Pons (tissue), 1 donor: ENCODE measurements at regions not wholly inside any gene's neighbourhood (a gene's known extent, or its start where the extent isn't known, plus 50 kb on each side); places are given as distances from the start of the nearest gene placed in this dataset.
"Not testable (repeated sequence)": the region's sequence is repeated elsewhere in the genome, so short reads cannot be mapped to it uniquely, and the experiment has no call there.

ENCODE experiments used
- DNase-seq: peaks from one replicate; pipeline ENCODE4 v3.0.0-alpha.2; 2016; ENCODE audit warnings: low spot score

DNA sequence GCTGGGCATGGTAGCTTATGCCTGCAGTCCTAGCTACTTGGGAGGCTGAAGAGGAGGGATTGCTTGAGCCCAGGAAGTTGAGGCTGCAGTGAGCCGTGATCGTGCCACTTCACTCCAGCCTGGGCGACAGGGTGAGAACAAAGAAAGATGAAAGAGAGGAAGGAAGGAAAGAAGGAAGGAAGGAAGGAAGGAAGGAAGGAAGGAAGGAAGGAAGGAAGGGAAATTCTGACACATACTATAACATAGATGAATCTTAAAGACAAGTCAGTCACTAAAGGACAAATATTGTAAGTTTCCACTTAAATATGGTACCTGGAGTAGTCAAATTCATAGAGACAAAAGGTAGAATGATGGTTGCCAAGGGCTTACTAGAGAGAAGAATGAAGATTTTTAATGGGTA, 108.0 kb upstream of the CACHD1 start:
- no peak for DNase-seq

- DNase-seq: no peak
Observed at GRCh38 chr1:64363111-64363510, 106.8 kb upstream of the CACHD1 start.

GRCh38 chr1:64363616-64364015, 106.3 kb upstream of the CACHD1 start:
- DNase-seq: peak; percentile 77

DNA sequence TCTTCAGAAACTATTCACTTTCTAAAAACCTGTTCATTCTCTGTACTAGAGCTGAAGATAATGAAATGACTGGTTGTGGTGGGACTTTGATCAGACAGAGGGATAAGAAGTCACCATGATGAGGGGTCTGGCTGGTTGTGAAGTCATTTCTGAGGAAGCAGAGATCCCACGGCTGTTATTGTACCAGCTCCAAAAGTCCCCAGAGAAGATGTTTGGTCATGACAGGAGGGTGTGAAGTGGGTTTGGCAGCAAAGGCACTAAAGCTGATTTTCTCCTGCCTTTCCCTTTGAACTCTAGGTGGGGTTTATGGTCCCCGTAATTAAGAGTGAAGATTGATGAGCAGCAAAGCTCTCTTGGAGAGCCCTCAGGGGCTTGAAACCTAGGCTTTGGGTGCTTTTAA, 103.1 kb upstream of the CACHD1 start:
- DNase-seq: no peak

GRCh38 chr1:64368344-64368743, 101.6 kb upstream of the CACHD1 start:
- no peak for DNase-seq

DNA sequence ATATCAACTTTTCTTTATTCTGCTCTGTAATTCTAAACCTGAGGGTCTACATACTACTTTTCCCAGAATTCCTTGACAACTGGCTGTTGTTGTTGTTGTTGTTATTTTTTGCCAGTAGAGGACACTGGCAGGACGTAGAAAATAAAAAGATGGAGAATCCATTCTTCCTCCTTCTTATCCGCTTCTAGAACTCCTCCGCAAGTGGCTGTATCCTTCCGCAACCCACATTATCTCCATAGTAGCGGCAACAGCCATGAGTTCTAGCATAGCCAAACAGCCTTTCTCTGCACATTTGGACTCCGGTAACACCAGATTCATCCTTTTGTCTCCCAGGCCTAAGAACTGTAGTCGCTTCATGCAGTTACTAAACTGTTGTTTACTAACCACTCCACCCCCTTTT, 91.1 kb upstream of the CACHD1 start:
- DNase-seq: no peak

DNA sequence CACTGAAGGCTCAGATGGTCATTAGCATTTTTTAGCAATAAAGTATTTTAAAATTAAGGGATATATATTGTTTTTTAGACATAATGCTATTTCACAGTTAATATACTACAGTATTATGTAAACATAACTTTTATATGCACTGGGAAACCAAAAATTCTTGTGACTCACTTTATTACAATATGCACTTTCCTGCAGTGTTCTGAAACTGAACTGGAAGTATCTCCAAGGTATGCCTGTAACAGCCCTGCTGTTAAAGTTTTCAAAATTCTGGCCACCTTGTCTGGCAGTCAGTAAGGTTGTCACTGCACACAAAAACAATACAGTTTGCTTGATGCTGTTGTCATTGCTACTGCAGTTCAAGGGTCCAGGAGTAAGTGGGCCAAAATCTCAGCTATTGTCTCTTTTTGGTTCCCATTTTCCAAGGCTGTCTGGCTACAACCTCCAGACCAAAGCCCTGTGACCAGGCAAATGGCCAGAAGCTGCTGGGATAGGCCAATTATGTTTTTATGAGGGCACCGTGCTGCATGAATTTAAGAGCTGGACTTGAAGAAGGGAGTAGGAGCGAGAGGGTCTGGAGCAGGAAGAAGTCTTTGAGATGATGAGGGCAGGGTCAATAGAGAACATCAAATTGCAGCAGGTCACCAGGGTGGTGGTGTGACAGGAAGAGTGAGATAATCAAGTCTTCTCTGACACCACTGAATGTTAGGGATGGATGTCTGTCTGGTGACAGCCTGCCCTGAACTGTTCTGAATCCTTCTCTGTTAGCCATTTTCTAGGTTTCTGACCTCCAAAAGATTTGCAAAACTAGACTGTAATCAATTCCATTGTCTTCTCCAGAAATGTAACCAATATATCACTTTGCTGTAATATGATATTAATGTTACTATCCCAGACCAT, 82.3 kb upstream of the CACHD1 start:
- DNase-seq: no peak

DNA sequence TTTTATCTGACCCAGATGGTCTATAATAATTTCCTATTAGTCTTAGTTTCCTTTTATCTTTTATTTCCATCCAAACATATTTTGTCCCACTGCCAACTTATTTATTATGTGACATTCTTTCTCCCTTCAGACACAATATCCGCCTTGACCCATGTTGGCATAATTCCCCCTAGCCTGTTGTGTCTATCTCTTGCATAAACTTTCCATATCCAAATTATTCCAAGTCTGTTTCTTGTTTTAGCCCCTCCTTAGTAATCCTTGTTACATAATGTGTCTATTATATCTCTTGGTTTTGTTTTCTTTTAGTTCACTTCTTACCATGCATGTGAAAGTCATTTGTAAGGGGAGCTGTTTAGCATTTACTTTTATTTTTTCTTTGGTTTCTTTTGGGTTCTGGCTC, 81.6 kb upstream of the CACHD1 start:
- DNase-seq: no peak

DNA sequence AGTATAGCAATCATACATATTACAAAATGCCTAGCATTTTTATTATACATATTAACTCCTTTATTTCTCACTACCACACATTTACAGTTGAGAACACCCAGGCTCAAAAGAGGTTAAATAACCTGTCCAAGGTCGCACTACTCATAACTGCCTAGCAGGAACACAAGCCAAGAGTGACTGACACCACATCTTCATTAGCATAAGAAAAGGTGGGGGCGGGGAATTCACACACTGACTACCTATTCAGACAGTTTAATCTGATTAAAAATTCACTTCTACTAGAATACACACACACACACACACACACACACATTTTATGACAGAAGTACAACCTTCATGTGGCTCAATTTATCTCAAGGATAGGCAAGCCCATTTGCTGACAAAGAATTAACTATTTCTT, 77.8 kb upstream of the CACHD1 start:
- no peak for DNase-seq

GRCh38 chr1:64393790-64394189, 76.1 kb upstream of the CACHD1 start:
- DNase-seq: no peak

DNA sequence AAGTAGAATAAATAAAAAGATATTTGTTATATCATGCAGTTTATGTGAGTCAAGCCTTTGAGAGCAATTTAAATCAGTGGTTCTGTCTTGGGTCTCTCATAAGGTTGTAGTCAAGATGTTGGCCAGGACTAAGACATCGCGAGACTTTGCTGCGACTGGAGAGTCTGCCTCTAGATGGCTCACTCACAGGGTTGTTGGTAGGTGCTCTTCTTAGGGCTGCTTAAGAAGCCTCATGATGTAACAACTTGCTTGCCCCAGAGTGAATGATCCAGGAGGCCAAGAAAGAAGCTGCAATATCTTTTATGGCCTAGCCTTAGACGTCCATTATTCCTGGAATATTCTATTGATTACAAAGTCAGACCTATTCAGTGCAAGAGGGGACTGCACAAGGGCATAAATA, 73.1 kb upstream of the CACHD1 start:
- DNase-seq: no peak

DNA sequence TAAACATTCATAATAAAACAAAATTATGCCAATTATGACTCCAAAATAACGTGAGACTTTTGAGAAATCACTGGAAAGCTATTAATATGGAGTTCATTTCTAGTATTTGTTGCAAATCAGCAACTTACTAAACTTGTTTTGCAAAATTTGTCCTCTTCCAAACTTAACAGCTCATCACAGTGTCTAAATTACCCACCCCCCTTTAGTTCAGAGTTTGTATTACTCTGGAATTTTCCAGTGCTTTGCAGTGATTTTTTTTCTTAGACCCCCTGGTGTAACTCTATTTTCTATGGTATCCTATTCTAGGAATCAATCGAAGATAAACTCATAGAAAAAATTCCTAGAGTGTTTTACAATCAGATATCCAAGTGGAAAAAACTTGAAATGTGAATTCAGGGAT, 72.4 kb upstream of the CACHD1 start:
- DNase-seq: no peak

- DNase-seq: no peak
Observed at GRCh38 chr1:64398936-64399335, 71.0 kb upstream of the CACHD1 start.

GRCh38 chr1:64401285-64401684, 68.6 kb upstream of the CACHD1 start:
- no peak for DNase-seq

DNA sequence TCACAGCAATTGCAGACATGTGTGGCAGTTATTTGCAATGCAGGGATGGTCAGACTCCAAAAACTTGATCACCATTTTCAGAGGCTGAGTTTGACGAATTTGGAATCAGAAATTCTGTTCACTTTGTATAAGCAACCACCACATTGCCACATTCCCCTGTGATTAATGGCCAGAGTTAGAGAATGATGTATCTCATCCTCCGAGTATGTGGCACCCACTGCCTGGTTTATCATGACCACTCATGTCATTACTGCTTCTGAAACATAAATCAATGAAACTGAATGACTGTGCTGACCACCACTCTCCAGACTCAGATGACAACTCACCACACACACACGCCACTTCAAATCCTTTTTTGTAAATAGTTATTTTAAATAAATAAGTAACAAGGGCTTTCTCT, 66.6 kb upstream of the CACHD1 start:
- DNase-seq: no peak

- DNase-seq: no peak
Observed at GRCh38 chr1:64404202-64404601, 65.7 kb upstream of the CACHD1 start.

DNA sequence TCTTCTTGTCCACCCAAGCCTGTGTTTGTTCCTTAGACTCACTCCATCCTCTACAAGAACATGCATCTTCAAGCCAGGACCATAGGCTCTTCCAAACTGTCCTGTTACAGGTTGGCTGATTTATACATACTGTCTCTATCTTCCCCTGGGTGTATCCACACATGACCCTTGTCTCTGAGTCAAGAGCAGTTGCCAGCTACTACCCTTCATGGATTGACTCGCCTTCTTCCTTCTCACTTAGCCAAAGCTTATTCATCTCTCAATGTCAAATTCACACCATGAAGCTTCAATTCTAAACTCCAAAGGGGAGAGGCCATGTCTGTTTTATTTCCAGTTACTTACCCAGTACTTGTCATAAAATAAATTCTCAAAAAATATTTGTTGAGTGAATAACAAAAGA, 64.1 kb upstream of the CACHD1 start:
- DNase-seq: no peak

DNA sequence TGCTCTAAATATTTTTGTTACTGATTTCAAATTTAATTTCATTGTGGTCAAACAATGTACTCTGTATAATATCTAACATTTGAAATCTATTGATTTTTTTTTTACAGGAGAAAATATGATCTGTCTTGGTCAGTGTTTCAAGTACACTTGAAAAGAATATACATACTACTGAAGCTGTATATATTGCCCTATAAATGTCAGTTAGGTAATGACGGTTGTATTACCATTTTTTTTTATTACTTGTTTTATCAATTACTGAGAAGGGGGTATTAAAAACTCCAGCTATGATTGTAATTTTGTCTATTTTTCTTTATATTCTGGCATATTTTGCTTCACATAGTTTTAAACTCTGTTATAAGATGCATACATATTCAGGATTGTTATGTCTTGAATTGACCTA, 59.7 kb upstream of the CACHD1 start:
- no peak for DNase-seq

DNA sequence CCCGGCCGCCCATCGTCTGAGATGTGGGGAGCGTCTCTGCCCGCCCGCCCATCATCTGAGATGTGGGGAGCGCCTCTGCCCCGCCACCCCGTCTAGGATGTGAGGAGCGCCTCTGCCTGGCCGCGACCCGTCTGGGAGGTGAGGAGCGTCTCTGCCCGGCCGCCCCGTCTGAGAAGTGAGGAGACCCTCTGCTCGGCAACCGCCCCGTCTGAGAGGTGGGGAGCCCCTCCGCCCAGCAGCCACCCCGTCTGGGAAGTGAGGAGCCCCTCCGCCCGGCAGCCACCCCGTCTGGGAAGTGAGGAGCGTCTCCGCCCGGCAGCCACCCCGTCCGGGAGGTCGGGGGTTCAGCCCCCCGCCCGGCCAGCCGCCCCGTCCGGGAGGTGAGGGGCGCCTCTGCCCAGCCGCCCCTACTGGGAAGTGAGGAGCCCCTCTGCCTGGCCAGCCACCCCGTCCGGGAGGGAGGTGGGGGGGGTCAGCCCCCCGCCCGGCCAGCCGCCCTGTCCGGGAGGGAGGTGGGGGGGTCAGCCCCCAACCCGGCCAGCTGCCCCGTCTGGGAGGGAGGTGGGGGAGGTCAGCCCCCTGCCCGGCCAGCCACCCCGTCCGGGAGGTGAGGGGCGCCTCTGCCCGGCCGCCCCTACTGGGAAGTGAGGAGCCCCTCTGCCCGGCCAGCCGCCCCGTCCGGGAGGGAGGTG, 54.9 kb upstream of the CACHD1 start:
- DNase-seq: not testable (repeated sequence)

DNA sequence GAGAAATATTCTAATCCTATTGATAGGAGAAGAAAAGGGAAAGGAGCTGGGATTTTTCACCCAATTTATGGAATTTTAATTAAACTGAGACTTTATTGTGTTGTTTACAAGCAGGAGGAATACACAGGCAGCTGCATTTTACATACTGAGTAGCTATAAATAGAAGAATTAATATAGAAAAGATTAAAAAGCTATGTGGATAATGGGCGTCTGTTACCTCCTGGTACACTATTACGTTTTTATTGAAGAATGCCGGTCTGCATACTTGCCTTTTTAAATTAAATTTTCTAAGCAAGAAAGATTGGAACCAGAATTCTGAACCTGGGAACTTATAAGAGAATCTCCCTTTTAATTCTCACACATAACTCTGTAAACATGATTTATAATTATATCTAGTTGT, 52.1 kb upstream of the CACHD1 start:
- no peak for DNase-seq
